GM12891 (cell line): ENCODE measurements at regions not wholly inside any gene's neighbourhood (a gene's known extent, or its start where the extent isn't known, plus 50 kb on each side); places are given as distances from the start of the nearest gene placed in this dataset.

Source experiments
- PAX5 ChIP-seq: IDR thresholded peaks from 2 replicates; pipeline ENCODE4 v1.6.1; 2011; ENCODE audit warnings: low read length, moderate library complexity, mild to moderate bottlenecking; ENCODE audit not compliant: insufficient read depth, severe bottlenecking
- POLR2A ChIP-seq: IDR thresholded peaks from 2 replicates; pipeline ENCODE4 v1.6.1; 2011; ENCODE audit warnings: low read depth, low read length, control low read depth
- POLR2AphosphoS5 ChIP-seq: IDR thresholded peaks from 2 replicates; pipeline ENCODE4 v1.6.1; 2011; ENCODE audit warnings: low read depth, low read length, control low read depth
- SPI1 ChIP-seq: IDR thresholded peaks from 2 replicates; pipeline ENCODE4 v1.6.1; 2011; ENCODE audit warnings: low read depth, low read length, control low read depth

DNA sequence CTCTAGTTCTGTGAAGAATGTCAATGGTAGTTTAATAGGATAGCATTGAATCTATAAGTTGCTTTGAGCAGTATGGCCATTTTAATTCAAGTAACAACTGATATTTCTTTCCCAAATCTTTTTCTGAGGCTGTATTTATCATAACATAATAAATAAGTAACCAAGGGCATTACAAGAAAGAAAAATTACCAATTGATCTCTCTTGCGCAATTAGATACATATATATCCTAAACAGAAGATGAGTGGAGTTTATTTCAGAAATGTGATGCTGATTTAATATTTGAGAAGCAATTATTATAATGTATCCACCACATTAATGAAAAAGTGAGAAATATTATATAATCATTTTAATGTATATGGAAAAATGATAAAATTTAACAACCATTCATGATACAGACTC lies 802.5 kb upstream of the AGA start:
- no peak for TF ChIP-seq PAX5
- TF ChIP-seq POLR2A, result no peak
- TF ChIP-seq POLR2AphosphoS5, result no peak
- TF ChIP-seq SPI1, result no peak
